Fibroblast of skin of scalp (primary cell): ENCODE measurements at regions not wholly inside any gene's neighbourhood (a gene's known extent, or its start where the extent isn't known, plus 50 kb on each side); places are given as distances from the start of the nearest gene placed in this dataset.

ENCODE experiments used
- DNase-seq: peaks from one replicate; pipeline ENCODE4 v3.0.0-alpha.2; 2013

- no peak for DNase-seq
These were observed 167.6 kb downstream of the TMEM38B start for GRCh38 chr9:105861972-105862371.

- DNase-seq, result no peak
These were observed 170.0 kb downstream of the TMEM38B start for GRCh38 chr9:105864248-105864898.

GRCh38 chr9:105865285-105865684 is 170.9 kb downstream of the TMEM38B start:
- no peak for DNase-seq

DNA sequence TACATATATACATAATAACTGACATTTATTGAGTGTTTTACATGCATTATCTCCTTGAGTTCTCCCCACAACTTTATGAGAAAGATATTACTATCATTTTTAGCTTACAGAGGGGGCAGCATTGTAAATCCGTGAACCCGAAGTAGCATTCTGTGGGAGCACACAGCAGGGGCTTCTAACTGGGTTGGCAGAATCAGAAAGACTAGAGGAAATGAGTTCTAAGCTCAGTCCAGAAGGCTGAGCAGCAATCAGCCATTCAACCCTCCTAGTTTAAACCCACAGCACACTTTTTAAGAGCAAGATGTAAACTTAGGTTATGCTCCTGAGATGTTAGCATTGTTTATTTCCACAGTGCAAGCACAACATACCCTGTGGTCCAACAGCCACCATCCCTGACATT is 177.2 kb downstream of the TMEM38B start:
- no peak for DNase-seq

- no peak for DNase-seq
These were observed 179.5 kb downstream of the TMEM38B start for GRCh38 chr9:105873801-105874200.

GRCh38 chr9:105877721-105878120 is 183.4 kb downstream of the TMEM38B start:
- DNase-seq, result no peak

GRCh38 chr9:105879181-105879580 is 184.8 kb downstream of the TMEM38B start:
- DNase-seq, result no peak

DNA sequence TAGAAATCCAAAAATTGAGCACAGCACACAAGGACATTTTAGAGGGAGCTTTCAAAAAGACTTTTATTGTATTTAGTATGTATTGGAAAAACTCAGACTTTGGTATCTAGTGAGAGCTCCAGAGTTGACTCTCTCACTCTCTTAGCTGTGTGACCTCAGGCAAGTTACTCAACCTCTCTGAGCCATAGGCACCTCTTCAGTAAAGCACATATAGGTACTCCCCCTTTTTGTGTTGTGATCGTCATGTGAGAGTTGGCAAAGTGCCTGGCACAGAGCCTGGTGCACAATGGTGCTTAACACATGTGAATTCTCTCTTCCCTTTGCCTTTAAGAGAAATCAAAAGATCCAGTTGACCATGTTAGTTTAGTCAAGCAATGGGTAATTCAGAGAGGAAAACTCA is 186.2 kb downstream of the TMEM38B start:
- no peak for DNase-seq

GRCh38 chr9:105881021-105881420 is 186.7 kb downstream of the TMEM38B start:
- DNase-seq, result no peak

DNA sequence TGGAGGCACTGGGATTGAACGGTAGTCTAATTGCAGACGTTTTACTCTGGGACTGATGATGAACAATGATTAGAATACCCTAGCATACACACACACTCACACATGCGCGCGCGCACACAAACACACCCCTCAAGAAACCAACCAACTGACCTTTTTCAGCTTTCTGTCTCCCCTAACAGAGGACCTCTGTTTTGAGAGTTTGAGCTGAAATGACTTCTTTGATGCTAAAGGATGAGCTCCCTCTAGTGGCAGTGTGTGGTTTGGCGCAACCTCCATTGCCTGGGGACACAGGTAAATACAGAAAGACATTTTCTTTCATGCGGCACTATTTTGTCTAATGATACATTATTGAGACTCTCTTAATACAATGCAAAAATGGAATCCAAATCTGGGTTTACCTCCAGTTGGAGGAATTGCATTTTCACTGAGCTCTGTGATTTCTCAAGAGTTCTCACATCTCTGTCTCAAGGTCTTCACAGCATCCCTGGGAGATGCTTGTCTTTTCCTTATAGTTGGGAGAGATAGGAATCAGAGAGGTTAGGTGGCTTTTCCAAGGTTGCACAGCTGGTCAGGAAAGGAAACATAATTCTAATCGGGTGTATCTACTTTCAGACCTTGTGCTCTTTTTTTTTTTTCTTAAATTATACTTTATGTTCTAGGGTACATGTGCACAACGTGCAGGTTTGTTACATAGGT is 187.5 kb downstream of the TMEM38B start:
- DNase-seq, result peak; percentile 60

GRCh38 chr9:105883847-105884246 is 189.5 kb downstream of the TMEM38B start:
- no peak for DNase-seq

GRCh38 chr9:105884416-105884815 is 190.1 kb downstream of the TMEM38B start:
- DNase-seq, result no peak

DNA sequence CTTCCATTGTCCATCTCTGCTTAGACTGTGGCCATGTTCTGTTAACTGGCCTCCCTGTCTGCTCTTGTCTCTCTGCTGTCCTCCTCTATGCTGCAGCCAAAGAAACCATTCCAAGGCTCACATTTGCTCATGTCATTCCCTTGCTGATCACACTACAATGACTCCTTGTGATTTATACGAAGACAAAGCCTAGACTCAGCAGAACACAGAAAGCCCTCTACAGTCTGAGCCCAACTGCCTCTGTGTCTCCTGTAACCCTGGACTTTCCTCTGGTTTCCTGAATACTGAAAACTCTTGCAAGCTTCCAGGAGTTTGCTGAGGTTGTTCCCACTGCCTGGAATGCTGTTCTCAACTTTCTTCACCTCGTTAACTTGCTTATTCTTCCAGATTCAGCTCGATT is 191.8 kb downstream of the TMEM38B start:
- no peak for DNase-seq

- DNase-seq, result no peak
These were observed 193.3 kb downstream of the TMEM38B start for GRCh38 chr9:105887679-105888078.

DNA sequence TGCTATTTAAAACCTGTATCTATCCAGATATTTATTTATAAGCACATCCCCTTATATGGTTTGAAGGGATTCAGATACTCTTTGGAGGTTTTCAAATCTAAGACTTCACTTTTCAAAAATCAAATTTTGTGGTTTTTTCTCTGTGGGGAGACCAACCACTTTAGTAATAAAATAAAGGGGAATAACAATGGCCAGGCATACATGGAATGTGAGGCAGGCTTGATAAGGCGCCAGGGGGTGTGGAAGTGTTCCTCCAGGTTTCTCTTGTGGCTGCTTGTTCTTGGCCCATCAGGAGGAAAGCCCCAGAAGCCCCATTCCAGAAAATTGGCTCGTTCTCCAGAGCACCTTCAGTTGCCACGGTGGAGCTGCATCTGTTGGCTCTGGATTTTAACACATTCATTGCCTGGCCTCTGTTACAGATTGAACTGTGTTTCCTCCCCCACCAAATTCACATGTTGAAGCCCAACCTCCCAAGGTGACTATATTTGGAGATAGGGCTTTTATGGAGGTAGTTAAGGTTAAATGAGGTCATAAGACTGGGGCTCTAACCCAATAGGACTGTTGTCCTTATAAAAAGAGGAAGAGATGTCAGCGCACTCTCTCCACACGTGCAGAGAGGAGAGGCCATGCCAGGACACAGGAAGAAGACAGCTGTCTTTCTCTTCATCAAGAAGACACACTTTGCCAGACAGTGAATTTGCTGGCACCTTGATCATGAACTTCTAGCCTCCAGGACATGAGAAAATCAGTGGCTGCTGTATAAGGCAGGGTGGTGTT is 195.9 kb downstream of the TMEM38B start:
- peak; percentile 16 for DNase-seq

DNA sequence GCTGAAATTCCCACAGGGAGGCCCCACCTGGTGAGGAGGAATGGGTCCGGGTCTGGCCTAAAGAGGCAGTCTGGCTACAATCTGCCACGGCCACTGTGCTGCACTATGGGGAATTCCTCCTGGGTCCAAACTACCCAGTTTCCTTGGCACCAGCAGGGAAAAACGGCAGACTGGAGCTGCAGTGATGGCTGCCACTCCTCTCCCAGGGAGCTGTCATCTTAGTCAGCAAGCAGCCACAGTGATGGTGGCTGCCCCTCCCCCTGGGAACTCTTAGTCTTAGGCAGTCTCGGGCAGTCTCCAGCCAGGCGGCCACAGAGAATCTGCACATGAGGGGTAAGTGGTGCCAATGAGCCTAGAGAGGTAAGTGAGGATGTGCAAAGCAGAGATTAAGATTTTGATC is 205.8 kb downstream of the TMEM38B start:
- peak; percentile 21 for DNase-seq

- DNase-seq, result peak; percentile 66
These were observed 207.3 kb downstream of the TMEM38B start for GRCh38 chr9:105901514-105902109.

- DNase-seq, result no peak
These were observed 213.7 kb downstream of the TMEM38B start for GRCh38 chr9:105908069-105908468.

GRCh38 chr9:105911104-105911911 is 217.0 kb downstream of the TMEM38B start:
- DNase-seq, result peak; percentile 63

GRCh38 chr9:105912157-105912862 is 218.0 kb downstream of the TMEM38B start:
- DNase-seq, result no peak

- DNase-seq, result no peak
These were observed 218.6 kb downstream of the TMEM38B start for GRCh38 chr9:105912863-105913516.
